Kidney (tissue), 13 donors: ENCODE measurements at regions not wholly inside any gene's neighbourhood (a gene's known extent, or its start where the extent isn't known, plus 50 kb on each side); places are given as distances from the start of the nearest gene placed in this dataset.

Experiments used
- DNase-seq, 5 donors: peaks; one replicate each; pipeline ENCODE4 v3.0.0-alpha.2; 2013 to 2020
- FAIRE-seq: peaks from 2 replicates; lab custom pipeline; 2012; peaks lifted over from hg19 to GRCh38; lab: Jason Lieb, UNC
- H3K27ac ChIP-seq, 2 donors: one replicate each; pipeline ENCODE4 v1.7.0; 2013; ENCODE audit warnings: low read depth in 2 of 2, low read length in 2 of 2, inconsistent platforms in 1 of 2
- H3K27me3 ChIP-seq: one replicate; pipeline ENCODE4 v1.7.1; 2013; ENCODE audit warnings: low read length, inconsistent platforms; ENCODE audit not compliant: control insufficient read depth, insufficient read depth
- H3K36me3 ChIP-seq, 3 donors: one replicate each; pipeline versions ENCODE4 v1.7.0 to v1.7.1; 2013; ENCODE audit warnings: low read length in 3 of 3, control low read depth in 1 of 3, inconsistent platforms in 1 of 3; ENCODE audit not compliant: insufficient read depth in 3 of 3, control insufficient read depth in 2 of 3
- H3K4me1 ChIP-seq, 3 donors: one replicate each; pipeline versions ENCODE4 v1.7.0 to v1.7.1; 2013; ENCODE audit warnings: low read length in 3 of 3, inconsistent platforms in 1 of 3, low read depth in 1 of 3; ENCODE audit not compliant: control insufficient read depth in 2 of 3, insufficient read depth in 2 of 3
- H3K4me3 ChIP-seq, 3 donors: one replicate each; pipeline versions ENCODE4 v1.7.0 to v1.8.1; 2013; ENCODE audit warnings: low read length in 3 of 3, control low read depth in 1 of 3, inconsistent platforms in 1 of 3
- H3K9ac ChIP-seq, 3 donors: one replicate each; pipeline versions ENCODE4 v1.7.0 to v1.7.1; 2013; ENCODE audit warnings: low read length in 3 of 3, control low read depth in 1 of 3, inconsistent platforms in 1 of 3
- H3K9me3 ChIP-seq, 3 donors: one replicate each; pipeline versions ENCODE4 v1.7.0 to v1.7.1; 2013; ENCODE audit warnings: low read length in 3 of 3, control low read depth in 1 of 3, inconsistent platforms in 1 of 3; ENCODE audit not compliant: control insufficient read depth in 2 of 3, insufficient read depth in 1 of 3
- CTCF ChIP-seq: IDR thresholded peaks from 3 replicates; pipeline ENCODE4 v1.5.1; 2012; ENCODE audit warnings: mild to moderate bottlenecking, moderate library complexity, borderline replicate concordance; ENCODE audit not compliant: insufficient read depth; ENCODE audit errors: extremely low read depth
- intact Hi-C: fragments of 100-400 bp; cut with DNase I; formaldehyde crosslinking; loops from one replicate; pipeline ENCODE4 v1.11.1; 2022
- donor health status: control.
- donor health status: control.
- donor health status: control.
- donor health status: control.
- donor health status: control.
- donor health status: DM: yes; HTN: yes; CAD: no.
- donor health status: Normal renal cell carcinoma (clear cell type).

GRCh38 chrX:26070882-26071281, 67.3 kb upstream of the MAGEB18 start:
- no peaks in the 10 kb centered on the region for H3K9me3 ChIP-seq
- no peak overlapping the region for H3K27ac ChIP-seq
- no peak overlapping the region for H3K4me3 ChIP-seq
- H3K9ac ChIP-seq = no peak overlapping the region
- DNase-seq (no peak), FAIRE-seq (no peak)
- H3K27me3 ChIP-seq = no peaks in the 10 kb centered on the region
- H3K4me1 ChIP-seq = no peaks in the 10 kb centered on the region
- H3K36me3 ChIP-seq = no peaks in the 10 kb centered on the region
- no peak for TF ChIP-seq CTCF
- intact Hi-C loops = no loop called here

- no peaks in the 10 kb centered on the region for H3K4me1 ChIP-seq
- no peaks in the 10 kb centered on the region for H3K36me3 ChIP-seq
- H3K9ac ChIP-seq = no peak overlapping the region
- intact Hi-C loops = no loop called here
- DNase-seq (peak in 1 of 5 donors; percentile 58), FAIRE-seq (no peak)
- H3K27me3 ChIP-seq = no peaks in the 10 kb centered on the region
- no peak overlapping the region for H3K4me3 ChIP-seq
- no peak overlapping the region for H3K27ac ChIP-seq
- H3K9me3 ChIP-seq = no peaks in the 10 kb centered on the region
- no peak for TF ChIP-seq CTCF
Measured at GRCh38 chrX:26071618-26072017, 66.5 kb upstream of the MAGEB18 start.

- FAIRE-seq (no peak), DNase-seq (no peak)
- intact Hi-C loops = no loop called here
- Histone ChIP-seq H3K9me3 (no peaks in the 10 kb centered on the region), H3K9ac (no peak overlapping the region), H3K4me3 (no peak overlapping the region), H3K27ac (no peak overlapping the region), H3K4me1 (no peaks in the 10 kb centered on the region), H3K36me3 (no peaks in the 10 kb centered on the region), H3K27me3 (no peaks in the 10 kb centered on the region)
- TF ChIP-seq CTCF = no peak
Measured at GRCh38 chrX:26083093-26083492, 55.0 kb upstream of the MAGEB18 start.
